Uterus (tissue), 3 donors: ENCODE measurements at regions not wholly inside any gene's neighbourhood (a gene's known extent, or its start where the extent isn't known, plus 50 kb on each side); places are given as distances from the start of the nearest gene placed in this dataset.

ENCODE experiments used
- DNase-seq, 2 donors: peaks; one replicate each; pipeline ENCODE4 v3.0.0-alpha.2; 2019 to 2020
- H3K27ac ChIP-seq, 2 donors: fragments of 200-600 bp; sonication (generic); 1 replicate in 1 of 2; 2 replicates in 1 of 2; pipeline ENCODE4 v1.5.1; 2016 to 2018
- H3K27me3 ChIP-seq, 2 donors: fragments of 200-600 bp; sonication (generic); one replicate each; pipeline ENCODE4 v1.5.1; 2018 to 2019; ENCODE audit warnings: control low read depth in 1 of 2
- H3K36me3 ChIP-seq, 2 donors: fragments of 200-600 bp; sonication (generic); one replicate each; pipeline ENCODE4 v1.5.1; 2019; ENCODE audit warnings: control low read depth in 1 of 2
- H3K4me1 ChIP-seq, 2 donors: fragments of 200-600 bp; sonication (generic); one replicate each; pipeline ENCODE4 v1.5.1; 2018 to 2019; ENCODE audit warnings: control low read depth in 1 of 2
- H3K4me3 ChIP-seq, 2 donors: fragments of 200-600 bp; sonication (generic); 1 replicate in 1 of 2; 2 replicates in 1 of 2; pipeline ENCODE4 v1.5.1; 2018 to 2019; ENCODE audit warnings: mild to moderate bottlenecking in 1 of 2
- H3K9me3 ChIP-seq, 2 donors: fragments of 200-600 bp; sonication (generic); one replicate each; pipeline ENCODE4 v1.5.1; 2019; ENCODE audit warnings: control low read depth in 1 of 2
- POLR2A ChIP-seq, 2 donors: fragments of 450-650 bp; IDR thresholded peaks; one replicate each; pipeline ENCODE4 v1.6.1; 2016; ENCODE audit warnings: antibody characterized with exemption in 2 of 2, mild to moderate bottlenecking in 1 of 2, moderate library complexity in 1 of 2
- intact Hi-C: fragments of 100-400 bp; cut with DNase I; formaldehyde crosslinking; loops from one replicate; pipeline ENCODE4 v1.15.1; 2023; ENCODE audit warnings: low total_unique reads
- TF ChIP-seq, protein P1 (sequence below), 4 experiments: fragments of 200-600 bp in 2 of 4; fragments of 450-650 bp in 2 of 4; sonication (generic) in 2 of 4; IDR thresholded peaks; one replicate each; pipeline ENCODE4 v1.5.1; 2016 to 2019; ENCODE audit warnings: antibody characterized with exemption in 4 of 4, mild to moderate bottlenecking in 2 of 4, moderate library complexity in 1 of 4
- donor health status: DM: yes; HTN: yes; CAD: no.

DNA sequence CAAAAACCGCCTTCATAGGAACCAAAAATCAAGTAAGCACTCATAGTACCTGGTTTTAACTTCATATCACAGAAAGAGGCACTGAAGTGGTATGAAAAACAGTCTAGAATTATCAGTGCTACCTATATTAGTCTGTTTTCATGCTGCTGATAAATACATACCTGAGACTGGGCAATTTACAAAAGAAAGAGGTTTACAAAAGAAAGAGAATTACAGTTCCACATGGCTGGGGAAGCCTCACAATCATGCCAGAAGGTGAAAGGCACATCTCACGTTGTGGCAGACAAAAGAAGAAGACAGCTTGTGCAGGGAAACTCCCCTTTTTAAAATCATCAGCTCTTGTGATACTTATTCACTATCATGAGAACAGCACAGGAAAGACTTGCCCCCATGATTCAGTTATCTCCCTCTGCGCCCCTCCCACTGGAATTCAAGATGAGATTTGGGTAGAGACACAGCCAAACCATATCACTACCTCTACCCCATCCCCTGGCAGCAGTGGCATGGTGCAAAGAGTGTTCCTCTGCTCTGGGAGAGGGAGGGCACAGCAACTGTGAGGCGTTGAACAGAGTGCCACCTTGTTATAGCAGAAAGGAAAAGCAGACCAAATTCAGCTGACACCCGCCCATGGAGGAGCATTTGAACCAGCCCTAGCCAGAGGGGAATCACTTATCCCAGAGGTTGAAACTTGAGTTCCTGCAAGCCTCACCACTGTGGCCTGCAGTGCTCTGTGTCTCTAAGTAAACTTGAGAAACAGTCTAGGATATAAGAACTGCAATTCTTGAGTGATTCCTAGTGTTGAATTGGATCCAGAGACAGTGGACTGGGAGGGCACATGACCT is 61.9 kb upstream of the PTPRZ1 start:
- Histone ChIP-seq H3K36me3 (no peaks in the 10 kb centered on the region), H3K27me3 (no peaks in the 10 kb centered on the region), H3K9me3 (no peaks in the 10 kb centered on the region), H3K4me1 (no peaks in the 10 kb centered on the region), H3K27ac (no peak overlapping the region), H3K4me3 (no peak overlapping the region)
- intact Hi-C loops, result no loop called here
- TF ChIP-seq, protein P1, sequence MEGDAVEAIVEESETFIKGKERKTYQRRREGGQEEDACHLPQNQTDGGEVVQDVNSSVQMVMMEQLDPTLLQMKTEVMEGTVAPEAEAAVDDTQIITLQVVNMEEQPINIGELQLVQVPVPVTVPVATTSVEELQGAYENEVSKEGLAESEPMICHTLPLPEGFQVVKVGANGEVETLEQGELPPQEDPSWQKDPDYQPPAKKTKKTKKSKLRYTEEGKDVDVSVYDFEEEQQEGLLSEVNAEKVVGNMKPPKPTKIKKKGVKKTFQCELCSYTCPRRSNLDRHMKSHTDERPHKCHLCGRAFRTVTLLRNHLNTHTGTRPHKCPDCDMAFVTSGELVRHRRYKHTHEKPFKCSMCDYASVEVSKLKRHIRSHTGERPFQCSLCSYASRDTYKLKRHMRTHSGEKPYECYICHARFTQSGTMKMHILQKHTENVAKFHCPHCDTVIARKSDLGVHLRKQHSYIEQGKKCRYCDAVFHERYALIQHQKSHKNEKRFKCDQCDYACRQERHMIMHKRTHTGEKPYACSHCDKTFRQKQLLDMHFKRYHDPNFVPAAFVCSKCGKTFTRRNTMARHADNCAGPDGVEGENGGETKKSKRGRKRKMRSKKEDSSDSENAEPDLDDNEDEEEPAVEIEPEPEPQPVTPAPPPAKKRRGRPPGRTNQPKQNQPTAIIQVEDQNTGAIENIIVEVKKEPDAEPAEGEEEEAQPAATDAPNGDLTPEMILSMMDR (IDR thresholded peaks at IDR 0.05), result no peak
- no peak for TF ChIP-seq POLR2A (IDR thresholded peaks at IDR 0.05)
- DNase-seq, result no peak

DNA sequence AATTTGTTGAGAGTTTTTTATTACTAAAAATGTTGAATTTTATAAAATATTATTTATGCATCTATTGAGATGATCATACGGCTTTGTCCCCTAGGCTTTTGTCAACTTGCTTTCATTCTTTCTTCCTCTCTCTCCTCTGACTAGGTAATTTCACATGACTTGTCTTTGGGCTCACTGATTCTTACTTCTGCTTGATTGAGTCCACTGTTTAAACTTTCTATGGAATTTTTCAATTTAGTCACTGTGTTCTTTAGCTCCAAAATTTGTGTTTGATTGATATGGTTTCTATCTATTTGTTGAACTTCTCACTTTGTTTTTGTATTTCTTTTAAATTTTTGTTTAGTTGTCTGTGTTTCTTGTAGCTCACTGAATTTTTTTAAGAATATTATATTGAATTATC is 65.9 kb upstream of the PTPRZ1 start:
- Histone ChIP-seq H3K9me3 (no peaks in the 10 kb centered on the region), H3K4me1 (no peaks in the 10 kb centered on the region), H3K27me3 (no peaks in the 10 kb centered on the region), H3K4me3 (no peak overlapping the region), H3K36me3 (no peaks in the 10 kb centered on the region), H3K27ac (no peak overlapping the region)
- TF ChIP-seq, protein P1 (IDR thresholded peaks at IDR 0.05), result no peak
- no peak for TF ChIP-seq POLR2A (IDR thresholded peaks at IDR 0.05)
- no peak for DNase-seq
- intact Hi-C loops, result no loop called here

DNA sequence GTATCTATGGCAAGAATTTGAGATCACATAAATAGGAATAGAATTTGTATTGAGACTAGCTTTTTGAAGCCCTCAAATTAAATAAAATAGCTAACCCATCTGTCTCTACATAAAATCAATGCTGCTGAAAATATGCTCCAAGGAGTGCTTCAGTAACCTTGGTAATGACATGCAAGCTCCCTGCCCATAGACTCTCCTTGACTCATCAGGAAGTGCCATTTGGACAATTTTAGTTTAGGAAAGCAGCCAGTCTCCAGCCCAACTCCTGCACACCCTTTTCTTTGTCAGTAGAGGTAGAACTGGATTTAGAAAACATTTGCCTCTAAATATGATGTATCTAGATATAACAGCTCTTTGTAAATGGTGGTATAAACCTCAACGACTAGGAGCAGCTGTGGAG is 69.9 kb upstream of the PTPRZ1 start:
- Histone ChIP-seq H3K36me3 (no peaks in the 10 kb centered on the region), H3K27ac (no peak overlapping the region), H3K4me1 (no peaks in the 10 kb centered on the region), H3K27me3 (no peaks in the 10 kb centered on the region), H3K9me3 (no peaks in the 10 kb centered on the region), H3K4me3 (no peak overlapping the region)
- intact Hi-C loops, result no loop called here
- no peak for DNase-seq
- TF ChIP-seq, protein P1 (IDR thresholded peaks at IDR 0.05), result no peak

DNA sequence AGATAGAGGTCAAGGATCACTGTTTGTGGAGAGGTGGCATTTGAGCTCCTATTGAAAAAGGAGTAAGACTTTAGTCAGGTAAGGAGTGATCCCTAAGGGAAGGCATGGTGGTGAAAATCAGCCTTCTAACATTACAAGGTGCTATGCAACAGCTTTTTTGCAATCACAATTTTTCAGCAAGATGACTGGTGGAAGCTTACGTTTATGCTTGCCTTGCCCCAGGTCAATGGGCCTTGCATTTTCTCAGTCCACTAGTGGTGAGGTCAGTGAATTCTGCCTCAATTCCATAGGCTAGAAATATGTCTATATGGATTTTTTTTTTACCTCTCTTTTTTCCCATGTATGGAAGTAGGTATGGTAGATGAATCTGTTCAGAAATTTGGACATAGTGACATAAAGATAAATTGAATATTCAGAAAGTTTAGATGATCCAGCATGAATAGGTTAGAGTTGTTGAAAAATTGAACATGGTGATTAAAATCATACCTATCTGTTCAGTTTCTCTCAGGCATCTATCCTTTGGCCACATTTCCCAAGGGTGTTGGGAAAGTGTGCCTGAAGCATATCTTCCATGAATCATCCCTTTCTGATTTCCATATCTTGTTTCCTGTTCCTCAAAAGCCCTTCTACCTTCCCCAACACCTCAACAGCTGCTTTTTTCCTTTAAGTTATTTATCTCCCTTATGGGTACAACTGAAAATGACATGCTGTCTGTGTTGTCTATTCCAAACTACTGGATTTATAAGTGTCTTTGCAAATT is 71.9 kb upstream of the PTPRZ1 start:
- no peaks in the 10 kb centered on the region for H3K36me3 ChIP-seq
- no peak overlapping the region for H3K4me3 ChIP-seq
- no peak for DNase-seq
- no peaks in the 10 kb centered on the region for H3K4me1 ChIP-seq
- no peak overlapping the region for H3K27ac ChIP-seq
- no peaks in the 10 kb centered on the region for H3K9me3 ChIP-seq
- intact Hi-C loops, result no loop called here
- TF ChIP-seq, protein P1 (IDR thresholded peaks at IDR 0.05), result no peak
- TF ChIP-seq POLR2A (IDR thresholded peaks at IDR 0.05), result no peak
- H3K27me3 ChIP-seq, result no peaks in the 10 kb centered on the region

DNA sequence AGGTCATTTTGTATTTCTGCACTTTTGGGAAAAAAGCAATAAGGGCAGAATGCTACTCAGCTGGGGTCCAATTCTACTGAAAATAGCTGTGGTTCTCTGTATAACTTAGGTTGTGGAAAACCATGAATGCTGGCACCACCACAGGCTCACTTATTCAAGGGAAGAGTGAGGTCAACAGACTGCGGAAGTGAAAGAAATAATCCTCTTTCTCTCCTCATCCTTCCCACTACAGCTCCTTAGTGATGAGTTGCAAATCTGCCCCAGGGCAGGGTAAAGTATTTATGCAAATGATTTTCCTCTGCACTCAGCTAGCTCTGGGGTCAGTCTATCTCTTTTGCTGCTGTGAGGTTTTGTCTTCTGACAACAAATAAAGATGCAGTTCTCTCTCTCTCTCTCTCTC is 74.1 kb upstream of the PTPRZ1 start:
- H3K4me3 ChIP-seq, result no peak overlapping the region
- no peak for DNase-seq
- intact Hi-C loops, result no loop called here
- no peaks in the 10 kb centered on the region for H3K9me3 ChIP-seq
- no peaks in the 10 kb centered on the region for H3K27me3 ChIP-seq
- H3K4me1 ChIP-seq, result no peaks in the 10 kb centered on the region
- no peak overlapping the region for H3K27ac ChIP-seq
- TF ChIP-seq, protein P1 (IDR thresholded peaks at IDR 0.05), result no peak
- TF ChIP-seq POLR2A (IDR thresholded peaks at IDR 0.05), result no peak
- no peaks in the 10 kb centered on the region for H3K36me3 ChIP-seq
